GM21723 (cell line): ENCODE measurements at regions not wholly inside any gene's neighbourhood (a gene's known extent, or its start where the extent isn't known, plus 50 kb on each side); places are given as distances from the start of the nearest gene placed in this dataset.

Experiments
- ATAC-seq: cut with Tn5 transposase; IDR thresholded peaks from one replicate; pipeline ENCODE4 v1.9.1; 2021; ENCODE audit warnings: mild to moderate bottlenecking, moderate library complexity; ENCODE audit not compliant: unreplicated experiment

GRCh38 chr11:104369761-104370160 lies 205.8 kb upstream of the PDGFD start:
- ATAC-seq: no peak

GRCh38 chr11:104366321-104366734 lies 202.4 kb upstream of the PDGFD start:
- ATAC-seq: no peak

GRCh38 chr11:104365676-104366075 lies 201.7 kb upstream of the PDGFD start:
- ATAC-seq: no peak

- no peak for ATAC-seq
These were observed 198.0 kb upstream of the PDGFD start for GRCh38 chr11:104361975-104362374.

GRCh38 chr11:104352036-104352435 lies 188.1 kb upstream of the PDGFD start:
- ATAC-seq: no peak

GRCh38 chr11:104343578-104343977 lies 179.6 kb upstream of the PDGFD start:
- peak; percentile 79 for ATAC-seq

GRCh38 chr11:104340590-104340989 lies 176.6 kb upstream of the PDGFD start:
- no peak for ATAC-seq

GRCh38 chr11:104339380-104339831 lies 175.5 kb upstream of the PDGFD start:
- no peak for ATAC-seq

- ATAC-seq: no peak
These were observed 174.2 kb upstream of the PDGFD start for GRCh38 chr11:104338186-104338585.

- ATAC-seq: no peak
These were observed 173.3 kb upstream of the PDGFD start for GRCh38 chr11:104337273-104337672.

- ATAC-seq: peak; percentile 80
These were observed 170.0 kb upstream of the PDGFD start for GRCh38 chr11:104333977-104334376.

GRCh38 chr11:104332110-104332509 lies 168.2 kb upstream of the PDGFD start:
- ATAC-seq: no peak

- no peak for ATAC-seq
These were observed 165.2 kb upstream of the PDGFD start for GRCh38 chr11:104329078-104329665.

- no peak for ATAC-seq
These were observed 164.6 kb upstream of the PDGFD start for GRCh38 chr11:104328512-104328907.

GRCh38 chr11:104327861-104328511 lies 164.0 kb upstream of the PDGFD start:
- no peak for ATAC-seq

GRCh38 chr11:104325093-104325492 lies 161.1 kb upstream of the PDGFD start:
- no peak for ATAC-seq

- no peak for ATAC-seq
These were observed 160.3 kb upstream of the PDGFD start for GRCh38 chr11:104324276-104324675.

GRCh38 chr11:104323841-104324240 lies 159.9 kb upstream of the PDGFD start:
- no peak for ATAC-seq

GRCh38 chr11:104322696-104323095 lies 158.7 kb upstream of the PDGFD start:
- no peak for ATAC-seq

GRCh38 chr11:104320956-104321355 lies 157.0 kb upstream of the PDGFD start:
- no peak for ATAC-seq

- ATAC-seq: no peak
These were observed 156.2 kb upstream of the PDGFD start for GRCh38 chr11:104320097-104320496.

- ATAC-seq: no peak
These were observed 155.4 kb upstream of the PDGFD start for GRCh38 chr11:104319396-104319795.
